Stimulated activated CD4-positive, alpha-beta T cell treated with anti-CD3 and anti-CD28 coated beads, Interleukin-12 subunit alpha, Interleukin-12 subunit beta, amount 100 ng/mL, for 24 hours (primary cell): ENCODE measurements at regions not wholly inside any gene's neighbourhood (a gene's known extent, or its start where the extent isn't known, plus 50 kb on each side); places are given as distances from the start of the nearest gene placed in this dataset.

Experiments used
- DNase-seq, 2 experiments: peaks; one replicate each; pipeline ENCODE4 v3.0.0-alpha.2; 2020; ENCODE audit warnings: low read depth in 2 of 2

DNA sequence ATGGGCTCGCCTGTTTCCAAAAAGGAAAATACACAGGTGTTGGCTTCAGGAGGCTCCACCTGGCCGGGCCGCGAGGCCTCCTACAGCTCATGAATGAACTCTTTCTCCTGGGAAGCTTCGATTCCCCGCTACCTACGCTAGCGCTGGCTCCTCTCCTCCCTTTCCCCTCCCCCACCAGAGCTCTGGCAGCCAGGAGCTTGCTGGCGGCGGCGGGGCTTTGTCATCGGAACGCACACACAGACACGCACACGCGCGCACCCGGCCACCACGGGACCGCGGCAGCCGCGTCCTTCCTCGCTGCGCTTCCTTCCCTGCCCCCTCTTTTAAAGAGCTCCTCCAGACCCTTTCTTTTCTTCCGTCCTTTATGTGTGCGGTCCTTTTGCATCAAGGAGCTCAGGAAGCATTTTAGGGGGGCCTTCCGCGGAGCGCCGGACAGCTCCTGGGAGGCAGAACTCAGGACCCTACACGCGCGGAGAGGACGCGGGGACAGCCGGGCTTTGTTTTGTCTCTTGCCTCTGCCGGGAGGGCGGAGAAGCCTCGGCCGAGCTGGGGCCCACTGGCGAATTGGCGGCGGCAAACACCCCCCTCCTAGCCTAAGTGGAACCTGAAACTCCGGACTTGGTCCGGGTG is 70.2 kb upstream of the BCOR start:
- DNase-seq = no peak

DNA sequence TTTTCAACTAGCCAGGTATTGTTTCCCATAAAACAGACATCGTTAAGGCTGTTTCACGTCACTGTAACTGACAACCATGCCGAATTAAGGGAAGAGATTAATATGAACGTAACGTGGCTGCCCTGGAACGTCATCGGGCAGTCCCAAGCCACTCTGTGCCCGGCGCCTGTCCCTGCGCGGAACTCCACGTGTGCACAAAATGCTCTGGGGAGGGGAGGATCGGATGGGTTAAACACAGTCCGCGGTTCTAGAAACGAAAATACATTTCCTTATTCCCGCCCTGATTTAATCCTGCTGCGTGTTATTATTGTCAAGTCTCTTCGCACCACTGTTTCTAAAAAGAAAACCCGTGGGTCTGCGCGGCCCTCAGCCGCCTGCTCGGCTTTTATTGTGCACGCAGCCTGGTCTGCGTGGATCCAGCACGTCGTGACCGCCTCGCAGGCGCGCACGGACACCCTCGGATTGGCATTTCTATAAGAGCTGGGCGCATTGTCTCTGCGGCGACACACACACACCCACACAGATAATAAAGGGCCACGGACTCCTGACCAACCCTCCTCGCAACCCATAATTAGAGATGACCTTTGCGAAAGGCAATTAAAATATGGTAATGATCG is 69.6 kb upstream of the BCOR start:
- no peak for DNase-seq

DNA sequence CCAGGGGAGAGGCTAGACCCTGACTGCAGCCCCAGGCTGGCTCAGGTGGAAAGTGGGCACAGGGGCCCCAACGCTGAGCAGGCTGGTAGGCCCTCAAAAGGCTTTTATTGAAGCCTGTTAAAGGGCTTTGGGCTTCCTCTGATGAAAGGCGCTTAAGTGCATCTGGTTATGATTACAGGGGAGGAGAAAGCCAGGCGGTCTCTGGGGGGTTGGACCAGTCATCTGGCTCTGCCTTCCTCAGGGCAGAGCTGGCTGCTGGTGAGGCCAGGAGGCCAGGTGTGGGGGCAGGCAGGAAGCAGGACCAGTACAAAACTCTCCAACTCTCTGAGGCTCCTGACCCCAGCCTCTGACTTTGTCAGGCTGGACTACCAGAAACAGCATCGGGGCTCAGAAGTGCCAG is 68.8 kb upstream of the BCOR start:
- no peak for DNase-seq

DNA sequence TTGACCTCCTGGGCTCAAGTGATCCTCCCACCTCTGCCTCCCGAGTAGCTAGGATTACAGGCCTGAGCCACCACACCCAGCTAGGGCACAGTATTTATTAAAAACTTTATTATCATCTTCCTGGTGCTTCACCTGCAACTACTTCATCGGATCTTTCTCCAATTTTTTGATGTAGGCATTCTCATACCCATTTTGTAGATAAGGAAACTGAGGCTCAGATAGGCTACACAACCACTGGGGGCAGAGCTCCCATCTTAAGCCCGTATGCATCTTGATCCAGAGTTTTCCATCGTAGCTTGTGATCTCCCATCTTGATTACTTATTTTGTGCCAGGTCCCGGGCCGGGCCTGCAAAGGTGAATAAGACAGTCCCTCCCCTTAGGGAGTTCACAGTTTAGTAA is 68.1 kb upstream of the BCOR start:
- DNase-seq = no peak

DNA sequence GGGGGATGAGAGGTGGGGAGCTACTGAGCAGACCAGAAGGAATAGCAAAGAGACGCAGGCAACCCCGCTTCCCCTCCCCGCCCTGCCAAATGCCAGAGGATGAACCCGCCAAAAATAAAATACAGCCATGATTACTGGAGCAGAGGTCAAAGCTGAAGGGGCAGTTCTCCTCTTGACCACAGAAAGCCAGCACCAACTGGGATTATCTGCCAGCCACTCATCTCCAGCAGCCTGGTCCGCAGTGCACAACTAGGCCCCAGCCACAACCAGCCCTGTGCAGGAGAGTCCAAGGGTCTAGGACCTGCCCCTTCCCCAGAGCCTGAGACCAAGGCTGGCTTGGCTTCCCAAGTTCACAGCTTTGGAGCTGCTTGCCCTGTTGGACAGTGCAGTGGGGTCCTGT is 67.4 kb upstream of the BCOR start:
- DNase-seq = no peak

DNA sequence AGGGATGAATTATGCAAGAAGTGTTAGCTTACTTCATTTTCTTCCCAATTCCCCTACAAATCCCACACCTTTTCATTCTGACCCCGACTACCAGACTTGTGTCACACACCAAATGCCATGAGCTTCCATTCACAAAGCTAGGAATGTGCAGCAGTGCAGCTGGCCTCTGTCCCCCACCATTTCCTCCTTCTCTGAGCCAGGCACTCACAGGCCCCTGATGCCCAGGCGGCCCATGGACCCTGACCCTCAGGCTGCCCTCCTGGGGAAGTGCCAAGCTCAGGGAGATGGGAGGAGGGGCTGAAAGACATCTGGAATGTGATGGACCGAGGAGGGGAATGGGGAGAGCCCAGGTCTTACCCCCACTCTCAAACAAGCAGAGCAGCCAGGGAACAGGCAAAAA is 67.0 kb upstream of the BCOR start:
- DNase-seq = no peak

DNA sequence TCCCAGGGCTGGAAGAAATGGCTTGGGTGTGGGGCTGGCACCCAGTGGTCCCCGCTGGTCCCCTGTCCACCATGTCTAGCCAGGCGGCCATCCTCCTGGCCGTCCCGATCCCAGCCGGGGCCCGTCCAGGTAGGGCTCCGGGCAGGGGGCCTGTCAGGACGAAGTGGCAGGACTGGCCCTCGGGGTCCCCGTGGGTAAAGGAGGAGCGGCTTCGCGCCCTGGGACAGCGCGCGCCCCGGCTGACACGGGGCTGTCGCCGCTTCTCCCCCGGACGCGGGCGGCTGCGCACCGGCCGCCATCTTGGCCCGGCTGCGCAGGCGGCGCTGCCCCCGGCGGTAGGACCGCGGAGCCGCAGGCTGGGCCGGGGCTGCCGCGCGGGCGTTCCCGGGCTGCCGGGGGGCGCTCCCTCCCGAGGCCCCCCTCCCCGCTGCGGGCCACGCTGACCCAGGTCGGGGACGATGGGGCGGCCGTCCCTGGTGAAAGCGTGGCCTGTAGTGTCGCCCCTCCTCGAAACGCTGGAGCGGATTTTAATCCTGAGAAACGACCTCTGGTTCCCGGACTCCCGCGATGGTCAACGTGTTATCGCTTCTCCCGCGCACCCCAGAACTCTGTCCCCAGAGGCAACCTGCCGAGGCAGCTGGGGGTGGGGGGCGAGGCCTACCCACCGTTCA is 60.4 kb upstream of the BCOR start:
- DNase-seq = no peak

DNA sequence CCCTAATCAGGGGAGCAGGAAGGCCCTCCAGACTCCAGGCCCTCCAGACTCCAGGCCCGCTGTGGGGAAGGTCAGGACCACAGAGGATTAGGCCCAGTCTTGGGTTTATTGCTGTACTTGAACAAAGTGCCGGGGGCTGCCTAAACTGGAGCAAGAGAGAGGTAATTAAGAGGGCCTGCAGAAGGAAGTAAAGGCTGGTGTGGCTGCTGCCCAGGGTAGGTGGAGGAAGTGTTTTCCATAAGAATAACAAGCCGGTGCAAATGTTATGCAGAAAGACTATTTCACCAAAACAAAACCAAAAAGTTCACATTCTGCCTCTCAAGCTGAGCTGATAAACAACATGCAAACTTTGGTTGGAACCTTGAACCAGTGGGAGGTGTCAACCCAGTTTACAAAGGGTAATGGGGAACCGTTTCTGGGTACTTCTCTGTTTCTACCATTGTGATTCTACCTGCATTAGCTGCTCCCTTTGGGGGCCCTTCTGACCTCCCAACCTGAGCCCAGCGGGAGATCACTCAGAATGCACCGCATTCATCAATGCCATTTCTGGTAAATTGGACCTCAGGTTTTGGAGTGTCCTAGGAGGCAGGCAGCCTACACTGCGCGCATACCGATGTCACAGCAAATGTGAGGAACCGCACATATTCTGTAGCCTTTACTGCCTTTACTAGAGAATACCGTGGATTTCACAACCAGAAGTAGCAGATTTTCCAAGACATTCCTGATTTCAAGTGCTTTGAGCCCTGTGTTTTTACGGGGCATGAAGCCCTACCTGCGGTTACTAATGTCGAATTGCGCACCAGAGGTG is 59.7 kb upstream of the BCOR start:
- DNase-seq = no peak

DNA sequence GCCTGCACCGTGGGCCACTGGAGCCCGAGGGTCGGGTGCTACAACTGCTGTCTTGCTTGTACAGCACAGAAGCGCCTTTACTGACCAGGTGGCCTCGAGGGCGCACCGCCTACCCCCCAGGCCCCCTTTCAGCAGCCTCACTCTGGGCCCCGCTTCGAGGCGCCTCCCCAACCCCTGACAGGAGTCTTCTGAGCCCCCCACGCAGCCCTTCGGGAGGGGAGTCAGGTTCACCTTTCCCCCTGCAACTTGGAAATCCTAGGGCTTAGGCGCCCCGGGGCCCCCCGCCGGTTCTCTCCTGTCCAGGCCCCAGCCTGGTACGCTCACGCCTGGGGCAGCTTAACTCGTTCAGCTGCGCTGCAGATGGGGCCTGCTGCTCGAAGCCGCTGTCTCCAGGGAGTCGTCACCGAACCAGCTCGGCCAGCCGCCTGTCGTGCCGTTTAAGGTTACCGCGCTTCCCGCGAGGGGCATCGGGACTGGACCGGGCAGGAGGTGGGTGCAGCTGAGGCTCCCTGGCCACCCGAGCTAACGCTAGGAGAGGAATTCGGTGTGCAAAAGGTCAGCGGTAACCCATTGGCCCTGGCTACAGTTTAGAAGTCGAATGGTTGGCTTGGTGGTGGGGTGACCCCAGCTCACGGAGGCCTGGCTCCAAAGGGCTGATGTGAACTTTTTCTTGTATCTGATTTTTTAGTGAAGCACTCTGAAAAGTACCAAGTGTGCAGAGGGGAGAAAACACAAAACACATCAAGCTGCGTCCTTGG is 58.9 kb upstream of the BCOR start:
- no peak for DNase-seq

DNA sequence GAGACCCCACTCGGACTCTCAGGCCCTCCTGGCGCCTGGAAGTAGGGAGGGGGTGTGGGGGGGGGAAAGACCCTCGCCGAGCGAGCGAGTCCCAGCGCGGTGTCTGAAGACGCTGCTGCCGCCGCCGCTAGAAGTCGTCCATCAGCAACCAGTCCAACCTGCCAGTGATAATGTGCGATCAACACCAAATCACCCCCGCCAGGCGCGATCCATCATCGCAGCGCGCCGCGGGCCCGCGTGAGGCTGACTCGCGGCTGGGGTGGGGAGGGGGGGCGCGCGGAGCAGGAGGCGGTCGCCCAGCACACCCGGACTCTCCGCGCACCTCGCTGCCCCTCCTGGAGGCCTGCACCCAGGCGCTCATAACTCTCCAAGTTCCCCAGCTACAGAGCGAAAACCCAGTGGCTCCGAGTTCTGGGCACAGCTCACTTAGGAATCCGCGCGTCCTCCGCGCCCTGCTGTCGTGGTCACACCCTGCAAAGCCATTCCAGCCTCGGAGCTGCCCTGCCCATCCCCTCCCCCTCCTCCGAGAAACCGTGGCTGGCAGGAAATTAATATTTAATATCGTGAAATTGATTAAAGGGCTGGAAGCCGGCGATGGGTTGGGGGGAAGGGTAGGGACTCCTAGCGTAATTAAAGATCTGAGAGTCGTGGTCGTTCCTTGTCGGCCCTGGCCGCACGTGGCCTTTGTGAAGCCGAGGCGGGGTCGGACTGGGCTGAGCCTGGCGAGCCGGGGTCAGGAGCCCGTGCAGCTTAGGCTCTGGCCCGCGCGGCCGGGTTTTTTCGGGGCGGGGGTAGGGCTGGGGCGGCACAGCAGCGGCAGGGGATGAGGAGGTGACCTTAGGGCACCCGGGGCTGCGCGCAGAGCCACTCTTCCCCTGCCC is 58.1 kb upstream of the BCOR start:
- DNase-seq = no peak

DNA sequence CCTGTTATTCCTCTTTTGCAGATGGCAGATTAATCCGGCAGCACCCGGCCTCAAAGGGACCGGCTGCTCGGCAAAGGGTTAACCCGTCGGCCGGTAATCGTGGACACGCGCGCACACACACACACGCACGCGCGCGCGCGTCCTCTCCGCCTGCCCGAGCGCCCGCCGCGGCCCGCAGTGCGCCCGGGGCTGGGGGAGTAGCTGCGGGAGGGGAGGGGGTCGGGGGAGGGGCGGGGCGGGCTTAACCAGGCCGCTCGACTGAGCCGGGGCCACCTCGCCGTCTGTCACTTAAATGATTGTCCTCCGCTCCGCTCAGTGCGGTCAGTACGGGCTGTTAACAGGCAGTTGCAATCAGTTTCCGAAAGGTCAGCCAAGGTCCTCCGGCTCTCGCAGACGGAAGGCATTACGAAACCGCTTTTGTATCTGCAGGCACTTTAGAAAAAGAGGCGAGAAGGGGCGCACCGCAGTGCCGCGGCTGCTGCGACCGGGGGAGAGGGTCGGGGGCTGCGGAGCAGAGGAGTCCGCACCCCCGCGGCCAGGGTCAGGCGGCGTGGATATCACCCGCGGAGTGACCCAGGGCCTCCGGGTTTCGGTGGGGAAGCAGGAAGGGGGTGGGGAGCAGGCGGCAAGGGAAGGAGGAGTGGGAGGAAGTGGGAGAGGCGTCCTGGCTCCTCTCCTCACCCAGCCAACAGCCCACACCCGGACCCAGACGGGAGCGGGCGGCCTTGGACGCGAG is 57.3 kb upstream of the BCOR start:
- no peak for DNase-seq

DNA sequence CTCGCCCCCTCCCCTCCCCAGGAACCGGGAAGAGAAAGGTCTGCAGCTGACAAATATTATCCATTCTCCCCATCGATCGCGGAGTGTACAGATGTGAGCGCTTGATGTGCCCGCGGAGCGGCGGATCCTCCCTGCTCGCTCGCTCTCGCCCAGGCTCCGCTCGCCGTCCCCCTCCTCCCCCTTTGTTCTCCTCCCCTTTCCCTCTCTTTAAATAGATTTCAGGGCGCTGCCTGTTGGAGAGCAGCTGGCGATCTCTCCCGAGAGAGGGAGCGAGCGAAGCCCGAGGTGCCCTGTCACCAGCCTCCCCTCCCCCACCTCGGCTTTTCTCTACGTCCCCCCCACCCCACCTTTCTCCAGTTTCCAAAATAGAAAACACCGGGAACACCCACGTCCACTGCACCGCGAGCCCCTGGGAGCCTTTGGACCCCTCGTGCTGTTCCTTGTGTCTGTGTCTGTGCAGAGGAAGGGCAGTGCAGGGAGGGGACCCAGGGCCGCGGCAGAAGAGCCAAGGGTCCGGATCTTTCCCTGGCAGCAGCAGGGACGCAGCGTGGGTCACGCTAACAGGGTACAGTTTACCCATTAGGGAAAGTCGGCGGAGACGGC is 56.6 kb upstream of the BCOR start:
- no peak for DNase-seq

DNA sequence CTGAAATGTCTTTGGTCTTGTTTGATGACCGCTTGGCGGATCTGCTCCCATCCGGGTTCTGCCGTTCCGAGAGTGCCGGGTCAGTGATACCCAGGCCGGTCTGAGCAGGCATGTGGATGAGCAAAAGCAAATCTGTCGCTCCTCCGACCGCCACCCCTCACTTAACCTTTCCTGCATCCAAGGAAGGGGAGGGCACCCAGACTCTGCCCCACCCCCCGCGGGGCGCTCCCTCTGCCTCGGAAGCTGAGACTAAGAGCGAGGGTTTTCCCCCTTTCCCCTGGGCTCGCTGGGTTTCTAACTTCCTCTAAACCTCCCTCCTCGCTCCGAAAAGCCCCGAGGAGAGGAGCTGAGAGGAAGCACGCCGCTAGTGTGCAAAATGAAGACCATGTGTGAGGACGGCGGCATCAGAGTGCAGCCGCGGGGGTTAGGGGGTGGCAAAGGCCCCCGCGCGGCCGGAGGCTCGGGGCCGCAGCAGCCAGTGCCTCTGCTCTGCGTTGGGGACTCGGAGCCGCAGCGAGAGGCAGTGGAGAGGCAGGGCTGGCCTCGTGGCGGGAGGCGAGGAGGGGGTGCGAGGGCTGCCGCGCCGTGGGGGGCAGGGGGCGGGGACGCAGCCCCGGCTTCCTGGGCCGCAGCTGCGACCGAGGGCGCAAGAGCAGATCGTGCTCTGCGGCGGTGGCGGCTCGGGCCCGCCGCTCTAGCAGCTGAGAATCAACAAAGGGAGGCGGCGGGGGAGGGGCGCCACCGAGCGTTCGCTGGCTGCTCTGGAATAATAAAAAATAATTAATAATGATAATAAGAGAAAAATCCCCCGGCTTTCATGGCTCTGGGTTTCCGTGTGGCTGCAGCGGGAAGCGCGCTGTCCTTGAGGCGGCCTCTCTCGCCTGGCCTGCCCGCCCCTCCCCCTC is 55.8 kb upstream of the BCOR start:
- peak in 1 of 2 experiments; percentile 67 for DNase-seq

DNA sequence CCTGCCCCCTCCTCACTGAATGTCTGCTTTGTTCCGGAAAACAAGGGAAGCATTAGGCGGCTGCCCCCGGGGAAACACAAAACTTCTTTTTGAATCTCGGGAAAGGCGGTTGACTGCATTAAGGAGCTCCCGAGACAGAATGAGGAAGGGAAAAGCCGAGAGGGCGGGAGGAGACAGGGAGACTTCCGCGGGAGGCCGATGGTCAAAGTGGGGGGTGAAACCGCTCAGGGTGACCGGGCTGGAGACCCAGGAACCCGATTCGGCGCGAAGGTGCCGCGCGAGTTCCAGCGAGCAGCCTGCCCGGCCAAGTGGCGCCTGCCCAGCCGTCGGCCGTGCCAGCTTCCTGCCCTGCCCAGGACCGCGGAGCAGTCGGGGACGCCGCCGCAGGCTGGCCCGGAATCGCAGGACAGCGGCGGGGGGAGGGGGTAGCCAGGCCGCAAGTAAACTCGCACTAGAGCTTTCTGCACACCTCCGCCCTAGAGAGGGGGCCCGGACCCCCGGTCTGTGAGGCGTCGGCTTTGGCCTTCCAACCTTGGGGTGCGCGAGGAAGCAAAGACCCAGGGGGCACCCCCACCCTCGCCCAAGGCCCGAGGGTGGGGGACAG is 55.1 kb upstream of the BCOR start:
- no peak for DNase-seq

DNA sequence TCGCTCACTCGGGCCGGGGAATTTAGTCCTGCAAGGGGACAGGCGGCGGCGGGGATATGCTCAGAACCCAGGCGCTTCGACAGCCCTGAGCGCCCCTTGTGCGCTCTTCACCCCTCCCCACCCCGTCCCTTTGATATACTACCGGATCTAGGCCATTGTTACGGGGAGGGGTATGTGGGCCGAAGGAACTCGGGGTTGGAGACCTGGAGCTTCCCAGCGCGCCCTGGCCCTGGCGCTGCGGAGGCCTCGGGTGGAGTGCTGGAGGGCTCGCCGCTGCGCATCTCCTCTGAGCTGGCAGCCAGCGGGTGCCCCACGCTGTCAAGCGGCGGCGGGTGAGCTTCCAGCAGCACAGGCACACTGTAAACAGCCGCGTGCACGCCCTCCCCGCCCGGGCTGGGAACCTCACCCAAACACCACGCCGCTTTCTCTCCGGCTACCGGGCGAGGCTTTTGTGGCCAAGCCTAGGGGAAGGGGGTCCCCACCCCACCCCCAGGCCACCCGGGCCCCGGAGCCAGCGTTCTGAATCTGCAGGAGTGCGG is 54.5 kb upstream of the BCOR start:
- no peak for DNase-seq

DNA sequence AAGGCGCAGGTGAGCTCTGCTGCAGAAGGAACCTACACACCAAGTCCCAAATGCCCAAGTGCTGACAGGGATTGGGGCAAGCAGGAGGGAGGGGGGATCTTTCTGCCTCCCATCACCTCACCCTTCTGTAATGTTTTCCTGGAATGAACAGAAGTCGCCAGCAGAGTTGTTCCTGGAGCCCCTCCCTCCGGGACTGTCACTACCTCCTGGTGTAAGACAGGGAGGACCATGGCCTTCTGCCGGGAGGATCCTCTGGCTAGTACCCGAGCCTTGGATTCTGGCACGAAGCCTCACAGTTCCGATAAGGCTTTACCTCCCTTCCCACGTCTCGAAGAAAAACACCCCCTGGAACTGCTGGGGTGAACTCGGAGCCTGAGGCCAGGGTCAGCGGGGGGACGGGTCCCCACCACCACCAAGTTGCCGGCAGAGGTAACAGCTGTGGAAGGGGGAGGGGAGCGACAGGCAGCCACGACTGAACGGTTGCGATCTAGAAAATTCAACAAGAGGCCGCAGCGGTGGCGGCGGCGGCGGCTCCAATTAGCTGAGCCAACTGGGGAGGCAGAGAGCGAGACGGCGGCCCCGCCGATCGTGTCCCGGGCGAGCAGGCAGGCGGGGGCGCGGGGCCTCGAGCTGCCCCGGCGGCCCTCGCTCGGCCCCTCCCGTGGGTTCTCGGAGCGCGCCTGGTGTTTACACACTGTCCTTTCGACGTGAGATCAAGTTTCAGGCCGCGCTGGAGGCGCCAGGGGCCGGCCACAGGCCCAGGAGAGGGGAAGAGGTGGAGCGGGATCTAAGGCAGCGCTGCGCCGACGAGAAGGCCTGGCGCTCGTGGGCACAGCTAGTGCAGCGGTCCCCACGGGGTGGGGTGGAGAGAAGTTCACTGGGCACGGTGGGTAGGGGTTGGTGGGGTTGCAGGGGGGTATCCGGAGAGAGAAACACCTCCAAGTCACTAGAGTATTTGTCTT is 53.7 kb upstream of the BCOR start:
- no peak for DNase-seq

DNA sequence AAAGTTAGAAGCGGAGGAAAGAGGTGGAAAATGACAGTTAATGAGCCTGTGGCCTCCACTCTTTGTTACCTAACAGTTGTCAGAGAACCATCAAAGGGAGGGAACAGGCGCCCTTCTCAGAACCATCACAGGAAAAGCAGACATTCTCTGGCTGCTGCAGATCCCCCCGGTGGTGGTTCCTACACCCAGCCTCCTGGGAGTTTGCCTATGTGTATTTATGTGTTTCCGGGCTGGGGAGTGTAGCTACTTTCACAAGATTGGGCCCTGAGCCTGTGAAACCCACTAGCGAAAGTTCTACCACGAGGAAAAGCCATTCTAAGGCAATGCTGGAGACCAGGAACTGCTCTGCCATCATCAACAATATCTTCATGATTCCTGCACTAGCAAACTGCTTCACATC is 52.7 kb upstream of the BCOR start:
- DNase-seq = no peak
